ENCODE measurements at regions not wholly inside any gene's neighbourhood (a gene's known extent, or its start where the extent isn't known, plus 50 kb on each side); places are given as distances from the start of the nearest gene placed in this dataset.

DNA sequence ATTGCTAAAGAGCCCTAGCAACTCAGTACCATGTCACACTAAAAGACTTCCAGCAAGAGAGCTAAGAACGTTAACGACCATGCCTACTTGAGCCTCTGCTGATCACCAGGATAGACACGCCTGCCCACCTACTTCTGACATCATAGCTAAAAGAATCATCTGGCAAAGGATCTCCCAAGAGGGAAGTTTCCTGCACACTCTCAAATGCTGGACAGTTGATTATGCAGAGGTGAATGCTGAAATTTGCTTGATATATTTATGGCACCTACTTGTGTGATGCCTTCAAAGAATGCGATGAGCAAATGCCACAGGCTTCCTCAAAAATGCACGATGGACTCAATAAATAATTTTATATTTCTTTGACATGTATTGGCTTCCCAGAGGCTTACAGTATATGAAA is 113.6 kb downstream of the GALC start:
- no peak for DNase-seq

DNA sequence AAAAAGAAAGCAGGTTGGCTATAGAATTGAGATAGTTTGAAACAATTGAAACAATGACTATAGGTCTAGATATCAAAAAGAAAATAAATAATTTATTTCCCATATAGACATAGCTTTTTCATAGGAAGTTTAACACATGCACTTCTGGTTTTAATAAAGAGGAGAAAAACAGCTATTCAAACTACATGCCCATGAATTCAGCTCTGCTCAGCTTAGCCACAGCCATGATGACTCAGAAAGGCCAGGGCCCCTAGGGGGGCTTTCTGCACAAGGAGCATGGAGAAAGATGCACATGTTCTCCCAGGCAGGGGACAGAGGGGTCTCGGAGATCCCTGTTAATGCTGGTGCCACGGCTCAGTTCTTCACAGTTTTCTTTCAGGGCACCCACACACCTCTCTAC is 114.0 kb downstream of the GALC start:
- no peak for DNase-seq

DNA sequence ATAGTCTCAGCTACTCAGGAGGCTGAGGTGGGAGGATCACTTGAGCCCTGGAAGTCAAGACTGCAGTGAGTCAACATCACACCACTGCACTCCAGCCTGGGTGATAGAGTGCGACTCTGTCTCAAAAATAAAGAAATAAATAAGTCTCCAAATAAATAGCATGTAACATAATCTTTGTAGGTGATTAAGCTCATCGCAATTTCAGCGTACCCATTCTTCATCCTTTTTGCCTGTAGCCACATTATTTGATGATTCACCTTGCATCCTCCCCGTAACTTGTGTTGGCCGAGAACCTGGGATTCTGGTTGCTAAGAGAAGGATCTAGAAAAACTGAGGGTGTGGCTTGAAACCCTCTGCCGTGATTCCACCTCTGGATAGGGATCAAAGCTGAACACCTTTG is 115.1 kb downstream of the GALC start:
- DNase-seq = no peak

DNA sequence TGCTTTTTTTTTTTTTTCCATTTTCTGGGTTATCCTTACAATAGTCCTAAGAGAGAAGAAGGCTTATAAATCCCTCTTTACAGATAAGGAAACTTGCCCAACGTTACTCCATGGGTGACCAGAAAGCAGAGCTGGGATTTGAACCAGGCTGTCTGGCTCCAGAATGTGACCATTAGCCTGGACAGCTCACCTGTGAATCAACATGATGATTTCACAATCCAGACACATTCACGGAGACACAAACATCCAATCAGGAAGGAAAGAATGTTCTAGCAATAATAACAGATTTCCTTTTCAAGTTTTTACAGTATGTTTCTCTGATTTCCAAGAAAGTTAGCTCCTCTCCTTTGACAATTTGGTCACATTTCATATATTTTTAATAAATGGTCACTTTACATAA is 118.3 kb downstream of the GALC start:
- no peak for DNase-seq

DNA sequence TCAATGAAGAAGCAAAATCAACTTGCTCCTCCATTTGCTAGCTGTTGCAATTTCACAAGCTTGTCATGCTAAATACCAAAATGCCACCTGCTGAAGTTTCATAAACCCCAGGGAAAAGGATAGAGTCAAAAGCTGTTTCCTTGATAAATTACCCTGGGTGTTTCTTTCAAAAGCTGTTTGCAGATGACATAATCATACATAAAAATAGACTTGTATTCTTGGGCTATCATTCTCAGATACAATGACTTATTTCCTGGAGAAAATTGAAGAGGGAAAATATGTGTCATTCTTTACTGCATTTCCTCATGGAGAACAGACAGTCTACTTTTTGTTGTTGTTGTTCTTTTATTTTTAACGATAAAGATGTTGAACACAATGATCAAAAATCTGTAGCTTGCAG is 119.2 kb downstream of the GALC start:
- DNase-seq = no peak

DNA sequence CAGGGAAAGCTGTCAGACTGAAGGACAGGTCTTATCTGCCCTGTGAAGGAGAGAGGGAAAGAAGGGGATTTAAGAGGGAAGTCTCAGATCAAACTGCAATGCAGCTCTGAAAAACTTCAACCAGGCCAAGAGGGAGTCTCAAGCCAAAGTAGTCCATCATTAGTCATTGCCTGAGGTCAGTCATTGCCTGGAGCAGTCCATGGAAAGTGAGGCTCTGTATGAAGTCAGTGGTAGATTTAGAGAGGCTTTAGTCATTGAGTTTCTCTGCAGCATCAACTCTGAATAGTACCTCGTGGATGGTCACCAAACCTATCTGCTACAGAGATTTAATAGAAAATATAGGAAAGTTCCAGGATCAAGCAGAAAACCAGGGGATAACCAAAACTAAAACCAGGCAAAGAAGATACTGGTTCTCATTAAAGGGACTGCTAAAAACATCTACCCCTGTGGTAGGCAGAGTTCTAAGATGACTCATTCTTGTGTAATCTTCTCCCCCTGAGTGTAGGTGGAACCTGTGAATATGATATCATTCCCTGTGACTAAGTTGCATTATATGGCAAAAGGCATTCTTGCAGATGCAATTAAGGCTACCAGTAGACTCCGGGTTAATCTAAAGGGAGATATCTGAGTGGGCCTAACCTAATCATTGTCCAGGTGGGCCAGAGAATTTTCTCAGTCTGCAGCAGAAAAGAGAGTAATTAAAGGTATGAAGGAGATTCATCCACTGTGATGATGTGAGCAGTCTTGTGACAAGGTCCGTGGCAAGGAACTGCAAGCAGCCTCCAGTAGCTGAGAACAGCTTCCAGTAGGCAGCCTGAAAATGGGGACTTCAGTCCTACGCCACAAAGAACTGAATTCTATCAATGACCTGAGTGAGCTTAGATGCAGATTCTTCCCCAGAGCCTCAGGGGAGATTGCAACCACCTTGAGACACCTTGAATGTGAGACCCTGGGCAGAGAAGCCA is 123.1 kb downstream of the GALC start:
- no peak for DNase-seq

DNA sequence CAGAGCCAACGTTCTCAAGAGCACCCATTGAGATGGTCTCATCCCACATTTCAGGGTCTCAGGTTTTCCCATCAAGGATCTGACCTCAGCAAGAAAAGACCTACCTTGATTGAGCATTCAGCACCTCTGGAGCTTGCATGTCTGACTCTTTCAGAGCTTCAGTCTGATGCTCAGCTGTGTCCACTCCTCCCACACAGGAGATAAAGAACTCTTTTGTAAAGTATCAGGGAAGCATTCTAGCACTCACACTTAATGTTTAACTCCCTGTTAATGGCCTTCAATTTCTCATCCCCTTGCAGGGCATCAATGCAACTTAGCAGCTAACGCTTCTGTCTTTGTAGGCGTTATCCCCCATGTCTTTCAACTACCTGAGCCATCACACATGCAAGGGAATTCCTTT is 124.1 kb downstream of the GALC start:
- DNase-seq = no peak

DNA sequence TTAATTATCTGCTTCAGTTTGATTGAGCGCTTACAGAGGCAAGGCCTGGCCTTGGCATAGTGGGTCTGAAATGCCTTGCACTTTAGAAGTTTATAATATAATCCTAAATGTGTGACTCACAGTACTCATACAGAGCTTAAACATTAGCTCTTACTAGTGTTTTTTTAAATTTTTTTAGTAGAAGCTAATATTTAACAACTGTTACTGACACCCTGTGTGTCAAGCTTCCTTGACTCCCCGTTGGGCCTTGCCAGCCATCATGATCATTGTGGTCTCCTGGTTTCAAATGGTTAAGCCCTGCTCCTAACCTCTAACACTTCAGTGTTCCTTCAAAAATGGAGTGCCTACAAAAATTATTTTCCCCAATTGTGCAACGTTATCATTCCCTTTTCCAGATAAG is 126.9 kb downstream of the GALC start:
- DNase-seq = no peak

DNA sequence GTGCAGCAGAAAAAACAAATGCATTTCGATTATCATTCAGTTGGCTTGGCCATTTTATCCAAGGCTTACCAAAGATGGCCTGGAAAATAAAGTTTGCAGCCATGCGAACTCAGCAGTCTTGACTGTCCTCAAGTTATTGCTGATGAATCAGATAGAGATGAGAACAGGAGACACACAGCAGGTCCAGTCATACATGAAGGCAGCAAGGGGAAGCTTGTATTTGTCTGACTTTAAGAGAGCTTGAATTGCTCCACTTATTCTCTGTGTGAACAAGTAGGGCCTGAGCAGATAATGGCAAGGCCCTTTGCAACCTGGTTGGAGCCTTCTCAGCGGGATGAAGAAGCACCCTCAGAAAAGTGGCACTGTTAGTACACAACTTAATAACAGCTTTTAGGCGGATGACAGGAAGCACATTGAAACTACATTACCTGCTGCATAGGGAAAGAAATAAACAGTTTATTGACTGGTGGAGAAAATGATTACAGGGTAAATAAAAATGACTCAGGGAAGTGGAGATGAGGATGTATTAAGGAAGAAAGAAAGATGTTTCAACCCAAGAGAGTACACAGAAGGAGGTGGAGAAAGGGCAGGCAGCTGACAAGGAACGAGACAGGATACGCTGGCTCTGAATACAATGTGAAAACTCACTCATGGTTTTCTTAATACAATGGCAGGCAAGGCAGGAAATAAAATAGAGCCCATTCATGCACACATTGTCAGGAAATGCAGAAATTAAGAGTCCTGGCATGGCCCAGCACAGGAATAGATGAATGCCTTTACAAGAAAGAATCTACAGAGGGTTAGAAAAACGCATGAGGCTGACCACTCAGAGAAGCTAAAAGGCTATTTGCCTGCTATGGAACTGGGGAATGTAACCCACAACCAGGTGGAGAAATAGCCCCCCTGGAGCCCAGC is 128.4 kb downstream of the GALC start:
- no peak for DNase-seq

DNA sequence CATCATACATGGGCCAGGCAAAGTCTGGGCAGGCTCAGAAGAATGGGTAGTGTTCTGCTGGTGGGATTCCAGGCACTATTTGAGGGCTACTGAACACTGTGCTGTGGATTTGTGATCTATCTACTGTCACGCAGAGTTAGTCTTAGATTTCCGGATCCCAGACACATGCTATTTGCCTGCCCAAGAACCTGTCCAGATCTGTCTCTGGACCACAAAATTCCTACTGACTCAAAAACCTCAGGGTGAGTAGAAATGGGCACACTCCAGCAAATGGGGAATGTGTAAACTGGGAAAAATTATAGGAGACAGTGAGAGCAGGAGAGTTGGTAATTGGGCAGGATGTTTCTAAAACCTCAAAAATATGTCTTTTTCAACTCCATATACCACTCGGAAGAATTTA is 129.9 kb downstream of the GALC start:
- DNase-seq = no peak

DNA sequence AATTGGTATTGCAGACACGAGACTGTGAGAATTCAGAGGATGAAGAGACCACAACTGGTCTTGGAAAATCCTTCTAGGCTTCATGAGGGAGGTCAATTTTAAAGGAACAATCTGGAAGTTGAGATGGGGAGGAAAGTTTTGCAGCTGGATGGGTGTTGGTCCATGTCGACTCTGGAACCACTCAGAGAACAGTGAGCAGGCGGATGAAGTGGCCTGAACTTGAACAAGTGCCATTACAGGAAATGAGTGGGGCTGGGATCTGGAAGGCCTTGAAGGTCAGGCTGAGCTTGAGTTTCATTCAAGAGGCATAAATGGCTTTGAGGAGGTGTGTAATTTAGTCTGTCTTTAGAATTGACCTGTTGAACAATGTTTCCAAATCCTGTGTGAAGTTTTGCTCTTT is 140.9 kb downstream of the GALC start:
- DNase-seq = no peak

DNA sequence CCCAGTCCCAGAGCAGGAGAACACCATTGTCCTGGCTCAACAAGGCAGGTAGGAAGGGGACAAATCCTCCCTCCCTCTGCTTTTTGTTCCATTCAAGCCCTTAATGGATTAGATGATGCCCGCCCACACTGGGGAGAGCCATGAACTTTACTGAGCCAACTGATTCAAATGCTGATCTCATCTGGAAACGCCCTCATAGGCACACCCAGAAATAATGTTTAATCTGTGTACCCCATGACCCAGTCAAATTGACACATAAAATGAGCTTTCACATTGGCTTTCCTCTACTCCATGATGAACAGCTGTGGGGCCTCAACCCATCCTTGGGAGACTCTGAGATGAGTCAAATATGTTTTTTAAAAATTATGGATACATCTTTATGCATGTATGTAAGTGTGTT is 141.8 kb downstream of the GALC start:
- DNase-seq = no peak

DNA sequence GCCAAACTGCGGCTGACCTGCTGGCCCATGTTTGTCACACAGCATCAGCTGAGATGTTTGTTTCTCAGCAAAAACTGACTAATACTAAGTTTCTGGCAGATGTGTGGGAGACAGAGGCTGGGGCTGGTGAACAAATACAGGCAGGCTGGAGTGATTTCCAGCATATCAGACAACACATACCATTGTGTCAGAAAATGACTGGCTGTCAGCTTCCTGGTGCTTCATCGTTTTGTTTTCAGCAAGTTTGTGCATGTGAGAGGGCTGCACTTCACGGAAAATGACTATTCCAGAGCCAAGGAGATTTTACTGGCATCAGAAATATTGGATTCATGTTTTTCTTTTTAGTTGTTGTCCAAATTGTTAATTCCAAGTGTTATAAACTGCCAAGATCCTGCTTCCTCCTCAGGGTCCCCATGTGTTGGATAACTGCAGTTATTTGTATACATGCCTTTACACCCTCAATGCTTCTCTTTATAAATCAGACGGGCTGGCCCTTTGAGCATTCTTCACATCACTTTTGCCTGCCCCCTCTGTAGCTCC is 145.7 kb downstream of the GALC start:
- no peak for DNase-seq

DNA sequence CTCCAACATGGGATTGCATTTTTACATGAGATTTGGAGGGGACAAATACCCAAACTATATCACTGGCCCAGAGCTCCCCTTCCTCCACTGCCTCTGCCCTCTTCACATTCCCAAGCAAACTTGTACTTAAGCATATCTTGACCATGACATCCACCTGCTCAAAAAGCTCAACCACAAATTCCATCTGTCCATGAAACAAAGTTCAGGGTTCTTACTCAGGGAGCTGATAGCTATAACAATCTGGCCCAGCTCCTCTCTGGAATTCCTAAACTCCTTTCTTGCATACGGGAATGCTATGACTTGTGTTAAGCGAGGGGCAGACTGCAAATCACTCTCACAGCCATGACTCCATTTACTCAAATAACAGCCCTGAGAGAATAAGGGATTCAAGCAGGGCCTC is 152.1 kb downstream of the GALC start:
- DNase-seq = no peak

DNA sequence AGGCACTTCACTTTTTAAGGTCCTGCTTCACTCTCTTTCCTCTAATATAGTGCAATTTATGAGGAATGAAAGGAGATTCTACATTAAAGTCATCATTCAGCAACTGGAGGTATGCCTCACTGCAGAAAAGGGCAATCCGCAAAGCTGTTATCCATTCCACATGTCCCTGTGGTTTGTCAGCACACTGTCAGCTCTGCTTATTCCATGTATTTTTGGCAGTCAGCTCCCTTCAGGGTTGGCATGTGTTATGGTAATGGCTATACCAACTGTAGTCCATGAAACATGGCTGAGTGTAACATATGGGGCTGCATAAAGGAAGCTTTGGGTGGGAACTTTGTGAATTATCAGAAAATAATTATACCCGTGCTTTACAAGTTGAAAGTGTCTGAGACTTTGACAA is 154.1 kb downstream of the GALC start:
- no peak for DNase-seq

DNA sequence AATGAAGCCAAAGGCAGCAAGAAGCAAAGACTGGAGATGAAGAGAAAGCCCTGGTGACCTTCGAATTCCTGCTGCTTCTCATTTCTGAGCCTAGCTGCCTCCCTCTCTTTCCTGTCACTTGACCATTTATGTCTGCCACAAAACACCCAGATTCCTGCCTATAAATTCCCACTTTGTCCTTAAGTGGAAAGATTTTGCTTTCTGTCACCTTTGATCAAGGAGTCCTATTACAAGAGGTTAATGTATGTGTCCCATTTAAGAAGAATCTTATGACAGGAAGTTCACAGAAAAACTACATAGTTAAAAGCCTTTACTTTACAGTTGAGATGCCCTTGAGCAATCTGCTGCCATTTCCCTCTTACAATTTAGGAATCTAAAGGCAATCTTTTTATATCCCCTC is 155.7 kb downstream of the GALC start:
- no peak for DNase-seq

DNA sequence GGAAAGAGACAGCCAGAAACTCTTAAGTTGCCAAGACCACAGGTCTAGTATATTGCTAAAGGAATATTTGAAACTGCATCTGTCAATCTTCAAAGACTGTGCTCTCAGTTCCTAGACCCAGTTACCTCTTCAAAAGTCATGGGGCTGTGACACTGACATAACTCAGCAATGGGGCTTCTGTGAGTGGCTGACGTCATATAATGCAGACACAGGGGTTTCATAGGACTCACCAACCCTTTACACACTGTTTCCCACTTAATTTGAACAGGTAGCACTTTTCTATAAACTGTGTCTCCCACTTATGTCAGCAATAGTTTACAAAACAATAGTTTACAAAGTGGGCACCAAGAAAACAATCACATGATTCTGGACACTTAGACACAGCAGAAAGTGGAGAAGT is 158.4 kb downstream of the GALC start:
- no peak for DNase-seq

DNA sequence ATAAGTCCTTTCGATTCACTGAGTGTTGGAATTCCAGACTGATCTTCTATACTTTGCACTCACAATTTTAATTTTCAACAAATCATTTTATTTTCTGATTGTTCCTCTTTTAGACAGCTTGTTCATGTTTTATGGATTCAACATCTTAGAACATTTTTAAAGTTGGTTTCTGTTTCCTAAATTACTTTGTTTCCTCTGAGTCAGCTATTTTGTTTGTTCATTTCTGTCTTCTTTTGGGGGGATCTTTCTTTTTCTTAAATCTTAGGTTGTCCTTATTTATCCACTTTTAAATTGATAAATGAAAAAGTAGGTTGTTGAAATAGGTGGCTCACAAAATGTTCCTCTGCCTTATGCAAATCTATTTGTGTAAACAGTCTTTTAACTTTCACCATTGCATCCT is 160.0 kb downstream of the GALC start:
- DNase-seq = no peak

DNA sequence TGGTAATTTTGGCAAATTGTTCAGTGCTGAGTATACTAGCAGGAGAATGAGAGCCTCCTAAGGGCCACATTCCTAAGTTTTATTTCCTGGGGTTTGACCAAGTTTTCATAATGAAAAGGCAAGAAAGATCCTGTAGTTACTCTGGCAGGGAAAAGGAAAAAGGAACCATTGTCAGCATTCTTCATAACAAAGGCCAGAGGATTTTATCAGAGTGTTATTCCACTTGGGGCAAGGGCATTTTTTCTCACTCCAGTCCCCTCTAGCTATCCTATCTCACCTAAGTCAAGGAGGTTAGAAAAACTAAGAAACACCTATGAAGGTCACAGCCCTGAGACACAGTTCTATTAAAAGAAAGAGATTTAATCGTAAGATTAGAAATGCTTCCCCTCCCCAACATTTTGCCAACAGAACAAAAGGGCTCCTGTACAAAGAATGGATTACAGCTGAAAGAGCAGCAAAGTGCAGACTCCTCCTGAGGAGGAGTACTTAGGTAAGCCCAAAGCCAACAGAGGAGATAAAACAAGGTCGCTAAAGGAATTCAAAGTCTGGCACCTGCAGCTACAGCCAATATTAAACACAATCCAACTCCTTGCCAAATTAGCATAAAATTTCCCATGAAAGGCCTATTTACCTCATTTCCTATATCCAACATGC is 162.4 kb downstream of the GALC start:
- DNase-seq = no peak

DNA sequence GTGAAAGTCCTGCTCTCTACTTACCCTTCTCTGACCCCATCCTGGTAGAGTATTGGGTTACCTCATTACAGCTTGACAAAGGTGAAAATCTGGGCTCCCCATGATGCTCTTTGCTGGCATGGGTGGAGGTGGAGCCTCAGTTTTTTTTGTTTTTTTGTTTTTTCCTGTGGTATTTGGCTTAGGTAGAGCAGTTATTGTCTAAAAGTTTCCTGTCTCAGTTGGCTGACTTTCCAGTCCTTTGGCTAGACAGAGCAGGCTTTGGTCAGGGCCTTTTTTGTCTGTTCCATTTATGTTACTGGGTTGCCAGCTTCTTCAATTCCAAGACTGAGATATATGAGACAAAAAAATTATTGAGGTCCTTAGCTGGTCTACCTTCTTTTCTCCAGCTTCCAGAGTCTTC is 163.4 kb downstream of the GALC start:
- DNase-seq = no peak

DNA sequence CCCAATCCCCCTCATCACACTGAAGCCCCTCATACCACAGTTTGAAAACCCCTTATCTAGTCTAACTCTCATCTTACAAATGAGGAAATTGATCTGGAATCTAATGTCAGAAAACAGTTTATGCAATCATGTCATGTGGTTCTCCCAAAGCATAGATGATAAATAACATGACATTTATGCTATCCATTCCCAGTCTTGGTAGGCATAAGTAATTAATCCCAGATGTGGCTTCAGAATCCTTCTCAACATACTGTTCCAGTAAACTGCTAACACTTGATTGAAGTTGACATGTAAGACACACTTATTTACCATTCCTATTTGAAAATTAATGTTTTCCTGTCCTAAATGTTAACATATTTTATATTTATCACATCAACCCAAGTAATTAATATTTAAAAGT is 168.7 kb downstream of the GALC start:
- no peak for DNase-seq

DNA sequence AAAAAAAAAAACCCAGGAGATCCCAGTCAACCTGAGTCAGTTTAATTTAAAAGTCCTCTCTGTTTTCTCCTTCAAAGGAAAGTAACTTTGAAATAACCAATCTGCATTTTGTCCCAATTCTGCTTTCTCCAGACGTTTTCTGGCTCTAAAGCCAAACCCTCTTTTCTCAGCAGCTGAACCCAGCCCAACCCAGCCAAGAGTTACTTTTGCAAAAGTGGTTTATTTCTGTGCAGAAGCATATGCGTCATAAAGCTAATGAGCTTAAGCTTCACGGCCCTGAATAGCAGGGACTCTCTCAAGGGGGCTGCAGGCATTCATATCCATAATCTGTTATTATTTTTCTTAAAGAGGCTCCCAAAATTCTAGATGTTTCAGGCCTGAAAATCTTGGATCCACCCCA is 176.6 kb downstream of the GALC start:
- no peak for DNase-seq

DNA sequence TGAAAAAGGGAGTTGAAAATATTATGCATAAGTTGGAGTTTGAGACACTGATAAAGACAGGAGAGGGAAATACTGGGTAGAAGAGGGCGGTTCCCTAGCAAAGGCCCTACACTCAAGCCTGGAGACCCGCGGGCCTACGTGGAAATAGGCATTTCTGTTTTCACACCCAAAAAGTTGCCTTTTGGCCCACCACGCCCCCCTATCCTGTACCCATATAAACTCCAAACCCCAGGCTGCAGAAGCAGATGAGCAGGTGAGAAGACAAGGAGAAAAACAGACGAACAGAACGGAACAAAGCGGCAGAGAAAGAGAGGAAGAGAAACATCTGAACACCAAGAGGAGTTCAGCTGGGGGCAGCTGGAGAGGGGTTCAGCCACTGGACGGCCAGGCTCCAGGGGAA is 177.9 kb downstream of the GALC start:
- no peak for DNase-seq

All from NK-92 treated with Interleukin-12 subunit alpha and Interleukin-12 subunit beta, amount 100 ng/mL, for 24 hours (cell line).